H1 (cell line): ENCODE measurements at regions not wholly inside any gene's neighbourhood (a gene's known extent, or its start where the extent isn't known, plus 50 kb on each side); places are given as distances from the start of the nearest gene placed in this dataset.

Experiments used
- CTCF ChIA-PET: fragments of 300-600 bp; sonication (Branson Sonifier 250); formaldehyde crosslinking; loops from one replicate; lab custom pipeline; 2021; ENCODE audit not compliant: partially characterized antibody; lab: Charles Lee
- POLR2A ChIA-PET: fragments of 300-600 bp; sonication (Branson Sonifier 250); formaldehyde crosslinking; loops from one replicate; lab custom pipeline; 2021; ENCODE audit warnings: inconsistent platforms; ENCODE audit not compliant: partially characterized antibody; lab: Charles Lee
- DNase-seq, 2 experiments: peaks; one replicate each; pipeline versions ENCODE4 v3.0.0 to v3.0.0-alpha.2; 2010 to 2022; ENCODE audit warnings: low spot score in 2 of 2, low read depth in 1 of 2, mixed read lengths in 1 of 2
- FAIRE-seq: peaks from 2 replicates; lab custom pipeline; 2011; peaks lifted over from hg19 to GRCh38; lab: Jason Lieb, UNC
- H2AFZ ChIP-seq: 2 replicates; pipeline ENCODE4 v1.8.1; 2012; ENCODE audit warnings: low read length, inconsistent platforms
- H2AK5ac ChIP-seq: 2 replicates; pipeline ENCODE4 v1.6.1; 2013; ENCODE audit warnings: low read depth, low read length
- H2BK120ac ChIP-seq: replicated peaks from 2 replicates; pipeline ENCODE3; 2013; ENCODE audit warnings: low read depth, low read length, inconsistent platforms
- H2BK12ac ChIP-seq: 2 replicates; pipeline ENCODE4 v1.6.1; 2013; ENCODE audit warnings: low read depth, low read length
- H2BK15ac ChIP-seq: 2 replicates; pipeline ENCODE4 v1.6.1; 2013; ENCODE audit warnings: low read length
- H2BK20ac ChIP-seq: 2 replicates; pipeline ENCODE4 v1.6.1; 2013; ENCODE audit warnings: low read length
- H2BK5ac ChIP-seq: 2 replicates; pipeline ENCODE4 v1.6.1; 2013; ENCODE audit warnings: low read depth, low read length
- H3K14ac ChIP-seq: 2 replicates; pipeline ENCODE4 v1.6.1; 2013; ENCODE audit warnings: inconsistent platforms; ENCODE audit not compliant: insufficient read length
- H3K18ac ChIP-seq: 2 replicates; pipeline ENCODE4 v1.6.1; 2013; ENCODE audit warnings: low read length; ENCODE audit errors: extremely low read depth
- H3K23ac ChIP-seq: 2 replicates; pipeline ENCODE4 v1.6.1; 2013; ENCODE audit warnings: inconsistent platforms; ENCODE audit not compliant: insufficient read length
- H3K23me2 ChIP-seq: 2 replicates; pipeline ENCODE4 v1.6.1; 2013; ENCODE audit warnings: low read depth, low read length
- H3K27ac ChIP-seq: 2 replicates; pipeline ENCODE4 v1.6.1; 2011; ENCODE audit warnings: low read depth, low read length, inconsistent platforms
- H3K27me3 ChIP-seq, 4 experiments: replicated peaks in 1 of 4; 1 replicate in 1 of 4; 2 replicates in 3 of 4; pipeline versions ENCODE4 v1.6.1 to v1.8.1; 2011 to 2013; ENCODE audit warnings: low read length in 3 of 4, mild to moderate bottlenecking in 3 of 4, inconsistent platforms in 2 of 4, mixed read lengths in 2 of 4, moderate library complexity in 1 of 4; ENCODE audit not compliant: control insufficient read depth in 3 of 4, insufficient read depth in 3 of 4; ENCODE audit errors: extremely low read depth in 1 of 4
- H3K36me3 ChIP-seq, 4 experiments: 2 replicates each; pipeline versions ENCODE4 v1.6.1 to v1.8.1; 2011 to 2013; ENCODE audit warnings: mild to moderate bottlenecking in 4 of 4, low read length in 3 of 4, moderate library complexity in 2 of 4, control low read depth in 1 of 4, inconsistent platforms in 1 of 4; ENCODE audit not compliant: insufficient read depth in 4 of 4, control insufficient read depth in 2 of 4
- H3K4ac ChIP-seq: replicated peaks from 2 replicates; pipeline ENCODE3; 2013; ENCODE audit warnings: low read length, low read depth, mixed read lengths, inconsistent platforms; ENCODE audit not compliant: insufficient read length
- H3K4me1 ChIP-seq, 4 experiments: replicated peaks in 1 of 4; 1 replicate in 1 of 4; 2 replicates in 3 of 4; pipeline versions ENCODE4 v1.6.1 to v1.8.1; 2011 to 2013; ENCODE audit warnings: low read length in 3 of 4, inconsistent platforms in 2 of 4, mixed read lengths in 1 of 4; ENCODE audit not compliant: insufficient read depth in 4 of 4, control insufficient read depth in 3 of 4
- H3K4me2 ChIP-seq, 2 experiments: 2 replicates each; pipeline versions ENCODE4 v1.6.1 to v1.8.1; 2011 to 2013; ENCODE audit warnings: low read depth in 2 of 2, low read length in 2 of 2, control low read depth in 1 of 2, inconsistent platforms in 1 of 2, mild to moderate bottlenecking in 1 of 2; ENCODE audit not compliant: insufficient read depth in 1 of 2
- H3K4me3 ChIP-seq, 4 experiments: fragments of 200-600, 300-600 bp in 1 of 4; sonication (generic), shearing (Covaris generic), sonication (Bioruptor Twin) in 1 of 4; 2 replicates each; pipeline versions ENCODE4 v1.5.1 to v1.8.1; 2011 to 2016; ENCODE audit warnings: low read length in 4 of 4, low read depth in 3 of 4, control low read depth in 2 of 4, inconsistent platforms in 2 of 4, mild to moderate bottlenecking in 2 of 4, mixed read lengths in 1 of 4, moderate library complexity in 1 of 4; ENCODE audit not compliant: insufficient read depth in 2 of 4; ENCODE audit errors: extremely low read depth in 1 of 4
- H3K56ac ChIP-seq: replicated peaks from 2 replicates; pipeline ENCODE3; 2013; ENCODE audit warnings: low read depth, mild to moderate bottlenecking, mixed read lengths, low read length, inconsistent platforms; ENCODE audit not compliant: insufficient read length
- H3K79me1 ChIP-seq: 2 replicates; pipeline ENCODE4 v1.6.1; 2013; ENCODE audit warnings: low read depth, low read length, control low read depth
- H3K79me2 ChIP-seq, 2 experiments: 2 replicates each; pipeline versions ENCODE4 v1.6.1 to v1.8.1; 2012 to 2013; ENCODE audit warnings: low read length in 2 of 2, mild to moderate bottlenecking in 2 of 2, inconsistent platforms in 1 of 2; ENCODE audit not compliant: insufficient read depth in 2 of 2, control insufficient read depth in 1 of 2
- H3K9ac ChIP-seq, 4 experiments: replicated peaks in 1 of 4; 1 replicate in 1 of 4; 2 replicates in 3 of 4; pipeline versions ENCODE4 v1.6.1 to v1.8.1; 2011 to 2013; ENCODE audit warnings: low read depth in 3 of 4, low read length in 3 of 4, control low read depth in 2 of 4, mild to moderate bottlenecking in 2 of 4, moderate library complexity in 2 of 4, inconsistent platforms in 1 of 4; ENCODE audit errors: extremely low read depth in 1 of 4
- H3K9me3 ChIP-seq, 2 experiments: 2 replicates each; pipeline versions ENCODE4 v1.6.1 to v1.8.1; 2012 to 2013; ENCODE audit warnings: mild to moderate bottlenecking in 2 of 2, moderate library complexity in 2 of 2, control low read depth in 1 of 2, inconsistent platforms in 1 of 2, low read depth in 1 of 2, low read length in 1 of 2, mixed read lengths in 1 of 2; ENCODE audit not compliant: insufficient read depth in 2 of 2
- H4K20me1 ChIP-seq, 2 experiments: replicated peaks in 1 of 2; 2 replicates each; pipeline versions ENCODE3 to v1.8.1; 2011 to 2013; ENCODE audit warnings: inconsistent platforms in 2 of 2, low read length in 2 of 2, mild to moderate bottlenecking in 1 of 2; ENCODE audit not compliant: insufficient read depth in 2 of 2, control insufficient read depth in 1 of 2
- H4K5ac ChIP-seq: 2 replicates; pipeline ENCODE4 v1.6.1; 2013; ENCODE audit warnings: low read length, low read depth, mixed read lengths, inconsistent platforms; ENCODE audit not compliant: insufficient read length
- H4K8ac ChIP-seq: 2 replicates; pipeline ENCODE4 v1.8.0; 2013; ENCODE audit warnings: mild to moderate bottlenecking, moderate library complexity, low read length, inconsistent platforms; ENCODE audit not compliant: insufficient read depth; ENCODE audit errors: extremely low read depth
- H4K91ac ChIP-seq: replicated peaks from 2 replicates; pipeline ENCODE3; 2013; ENCODE audit warnings: low read length, mixed read lengths, inconsistent platforms; ENCODE audit not compliant: insufficient read length
- BACH1 ChIP-seq: IDR thresholded peaks from 2 replicates; pipeline ENCODE4 v1.6.1; 2012; ENCODE audit warnings: low read length, improper control_type of control experiment
- EGR1 ChIP-seq: IDR thresholded peaks from 2 replicates; pipeline ENCODE4 v1.6.1; 2011; ENCODE audit warnings: low read depth, low read length, borderline replicate concordance
- EZH2 ChIP-seq: fragments of 200-600 bp; sonication (generic); IDR thresholded peaks from 2 replicates; pipeline ENCODE4 v1.7.1; 2012; ENCODE audit warnings: low read depth, mild to moderate bottlenecking, moderate library complexity, low read length, inconsistent platforms; ENCODE audit not compliant: severe bottlenecking
- POLR2A ChIP-seq, 2 experiments: IDR thresholded peaks; 1 replicate in 1 of 2; 2 replicates in 1 of 2; pipeline ENCODE4 v1.6.1; 2011; ENCODE audit warnings: low read depth in 2 of 2, low read length in 2 of 2, mild to moderate bottlenecking in 2 of 2; ENCODE audit errors: control extremely low read depth in 1 of 2
- SIRT6 ChIP-seq: IDR thresholded peaks from one replicate; pipeline ENCODE4 v1.7.1; 2012; ENCODE audit warnings: low read length, inconsistent platforms
- SP2 ChIP-seq: IDR thresholded peaks from 2 replicates; pipeline ENCODE4 v1.6.1; 2012; ENCODE audit warnings: mild to moderate bottlenecking, low read length, inconsistent platforms
- TBP ChIP-seq: IDR thresholded peaks from 2 replicates; pipeline ENCODE4 v1.6.1; 2011; ENCODE audit warnings: low read depth, low read length, improper control_type of control experiment
- WGBS, 2 experiments: shearing (Covaris generic) in 1 of 2; methylation state at CpG; one replicate each; pipeline versions ENCODE4 v1.1.6 to v1.1.7; 2013 to 2015; ENCODE audit warnings: low lambda C conversion rate in 2 of 2, mixed read lengths in 2 of 2, inconsistent platforms in 1 of 2, low coverage in 1 of 2, missing lambda C conversion rate in 1 of 2; ENCODE audit not compliant: insufficient replicate concordance in 2 of 2, insufficient coverage in 1 of 2, insufficient read length in 1 of 2; ENCODE audit errors: extremely low coverage in 1 of 2, missing lambda C conversion rate in 1 of 2; 5-methylcytosine and 5-hydroxymethylcytosine counted together

DNA sequence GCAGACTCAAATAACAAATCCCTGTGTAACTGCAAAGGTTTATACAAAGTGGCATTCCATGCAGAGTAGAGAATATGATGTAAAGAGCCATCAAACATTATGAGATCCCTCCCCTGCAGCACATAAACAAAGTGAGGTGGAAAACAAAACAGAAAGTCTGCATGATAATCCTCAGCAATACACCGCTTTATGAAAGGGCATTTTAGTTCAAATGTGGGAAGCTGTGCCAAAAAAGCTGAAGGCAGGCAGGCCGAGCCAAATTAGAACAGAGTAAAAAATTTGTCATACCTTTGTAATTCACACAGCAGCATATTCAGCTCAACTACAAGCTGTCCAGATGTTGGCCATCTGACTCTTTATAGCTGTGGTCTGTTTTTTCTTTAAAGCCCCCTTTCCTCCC, 113.5 kb downstream of the LHX9 start:
- H4K5ac ChIP-seq = no peak overlapping the region
- H4K8ac ChIP-seq = no peak overlapping the region
- H4K91ac ChIP-seq = no peak overlapping the region
- POLR2A ChIA-PET = no interaction called here
- no peak overlapping the region for H3K4ac ChIP-seq
- H3K18ac ChIP-seq = no peak overlapping the region
- no peaks in the 10 kb centered on the region for H3K36me3 ChIP-seq
- H3K27me3 ChIP-seq = no peaks in the 10 kb centered on the region
- no peak overlapping the region for H3K14ac ChIP-seq
- FAIRE-seq = no peak
- no peak overlapping the region for H3K23ac ChIP-seq
- no peak overlapping the region for H2BK12ac ChIP-seq
- no peaks in the 10 kb centered on the region for H4K20me1 ChIP-seq
- H2BK20ac ChIP-seq = no peak overlapping the region
- no peak overlapping the region for H2AK5ac ChIP-seq
- H3K4me3 ChIP-seq = no peak overlapping the region
- H2BK15ac ChIP-seq = no peak overlapping the region
- H3K56ac ChIP-seq = no peak overlapping the region
- no peaks in the 10 kb centered on the region for H3K79me1 ChIP-seq
- H3K4me2 ChIP-seq = no peak overlapping the region
- H3K27ac ChIP-seq = no peak overlapping the region
- H3K9ac ChIP-seq = no peak overlapping the region
- H2AFZ ChIP-seq = no peak overlapping the region
- no peak for DNase-seq
- no peaks in the 10 kb centered on the region for H3K4me1 ChIP-seq
- H3K79me2 ChIP-seq = no peaks in the 10 kb centered on the region
- CTCF ChIA-PET = interaction anchor here (1.3 kb wide), 3 partner anchors 13 to 115 kb away, joined by 3 to 6 read pairs (median 3); no protein-coding TSS in a partner anchor
- H3K23me2 ChIP-seq = no peaks in the 10 kb centered on the region
- H3K9me3 ChIP-seq = no peaks in the 10 kb centered on the region; a peak in 2 of 4 replicates
- WGBS, 2 experiments = 100% methylated on average over 2 of the region's 2 CpGs; no CpG with 5 or more reads in 1 of the 2 experiments
- H2BK120ac ChIP-seq = no peak overlapping the region
- H2BK5ac ChIP-seq = no peak overlapping the region
- TF ChIP-seq TBP (no peak), BACH1 (no peak), SP2 (no peak), EGR1 (no peak), POLR2A (IDR thresholded peaks at IDR 0.05; ENCODE audit: control extremely low read depth in 1 of 2, low read depth in 2 of 2, low read length in 2 of 2) (no peak), SIRT6 (no peak), EZH2 (no peak)
